ENCODE measurements at regions not wholly inside any gene's neighbourhood (a gene's known extent, or its start where the extent isn't known, plus 50 kb on each side); places are given as distances from the start of the nearest gene placed in this dataset.
A peak's percentile ranks its signal among the peaks of the same experiment; 100 is the strongest.

GRCh38 chr9:105842023-105842644, 147.8 kb downstream of the TMEM38B start:
- H3K4me2 ChIP-seq (ENCODE audit: low read length): no peak overlapping the region
- no peak overlapping the region for H2AFZ ChIP-seq (ENCODE audit: low read length)
- no TSS peak for BruUV-seq (replicated peaks)
- no peaks in the 10 kb centered on the region for H3K27me3 ChIP-seq (ENCODE audit: low read length)
- no peak for ATAC-seq
- no peak overlapping the region for H3K4me3 ChIP-seq (ENCODE audit: low read length)
- TF ChIP-seq CTCF (conservative IDR thresholded peaks at IDR 0.05; ENCODE audit: low read depth, low read length) (peak; percentile 84), EZH2phosphoT487 (IDR thresholded peaks at IDR 0.05; ENCODE audit: borderline replicate concordance, low read length) (no peak)
- peak; percentile 73 for DNase-seq
- no peaks in the 10 kb centered on the region for H3F3A ChIP-seq (ENCODE audit: low read length, unreplicated experiment)
- ChIA-PET POLR2A (ENCODE audit: unreplicated experiment) (no interaction called here), CTCF (interaction anchor here (0.8 to 0.9 kb wide), 2 partner anchors 40 kb away, joined by 3 read pairs; no protein-coding TSS in a partner anchor)
- no peaks in the 10 kb centered on the region for H3K79me2 ChIP-seq (ENCODE audit: low read length)
- no peaks in the 10 kb centered on the region for H3K36me3 ChIP-seq (ENCODE audit: low read depth, low read length)
- intact Hi-C loops (cut with micrococcal nuclease): loop anchor here (1.0 to 5.0 kb wide), 3 partner anchors 39 to 1331 kb away; partner anchors contain the start of gene ZNF462
- H3K9me3 ChIP-seq (ENCODE audit: low read length): no peaks in the 10 kb centered on the region
- H3K9ac ChIP-seq (ENCODE audit: low read length): no peak overlapping the region
- no peak overlapping the region for H3K27ac ChIP-seq (ENCODE audit: low read length)
- no peaks in the 10 kb centered on the region for H3K4me1 ChIP-seq (ENCODE audit: insufficient read depth, low read length)
- no peaks in the 10 kb centered on the region for H3K9me2 ChIP-seq (replicated peaks; ENCODE audit: low read length)
- H4K20me1 ChIP-seq (ENCODE audit: low read length): no peaks in the 10 kb centered on the region

DNA sequence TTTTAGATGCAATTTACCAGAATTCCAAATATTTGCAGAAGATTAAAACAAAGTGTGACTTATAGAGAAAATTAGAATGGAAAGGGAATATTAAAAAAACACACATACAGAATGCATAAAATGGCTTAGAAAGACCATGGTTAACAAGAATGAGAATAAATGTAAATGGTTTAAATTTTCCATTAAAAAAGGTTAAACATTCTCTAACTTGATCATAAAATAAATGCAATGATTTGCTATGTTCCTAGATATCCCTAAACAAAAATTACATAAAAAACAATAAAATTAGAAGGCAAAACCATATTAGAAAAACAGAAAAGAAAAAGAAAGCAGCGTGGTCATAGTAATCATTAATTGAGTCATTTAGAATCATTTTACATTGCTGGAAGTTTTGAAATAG, 152.5 kb downstream of the TMEM38B start:
- TF ChIP-seq EZH2phosphoT487 (IDR thresholded peaks at IDR 0.05; ENCODE audit: borderline replicate concordance, low read length): no peak
- TF ChIP-seq CTCF (conservative IDR thresholded peaks at IDR 0.05; ENCODE audit: low read depth, low read length): no peak
- no peak for TF ChIP-seq EZH2 (IDR thresholded peaks at IDR 0.05; ENCODE audit: low read length, unreplicated experiment)
- Histone ChIP-seq H2AFZ (ENCODE audit: low read length) (no peak overlapping the region), H3K9me3 (ENCODE audit: low read length) (no peaks in the 10 kb centered on the region), H4K20me1 (ENCODE audit: low read length) (no peaks in the 10 kb centered on the region), H3K9me2 (replicated peaks; ENCODE audit: low read length) (no peaks in the 10 kb centered on the region), H3K27me3 (ENCODE audit: low read length) (no peaks in the 10 kb centered on the region), H3K4me3 (ENCODE audit: low read length) (no peak overlapping the region), H3K27ac (ENCODE audit: low read length) (no peak overlapping the region), H3K4me1 (ENCODE audit: insufficient read depth, low read length) (no peaks in the 10 kb centered on the region), H3F3A (ENCODE audit: low read length, unreplicated experiment) (no peaks in the 10 kb centered on the region), H3K4me2 (ENCODE audit: low read length) (no peak overlapping the region), H3K36me3 (ENCODE audit: low read depth, low read length) (no peaks in the 10 kb centered on the region), H3K9ac (ENCODE audit: low read length) (no peak overlapping the region), H3K79me2 (ENCODE audit: low read length) (no peaks in the 10 kb centered on the region)
- intact Hi-C loops (cut with micrococcal nuclease): no loop called here
- no peak for DNase-seq
- ChIA-PET POLR2A (ENCODE audit: unreplicated experiment) (no interaction called here), CTCF (no interaction called here)
- ATAC-seq: no peak
- BruUV-seq (replicated peaks): no TSS peak

GRCh38 chr9:105850852-105851500, 156.6 kb downstream of the TMEM38B start:
- H3K4me1 ChIP-seq (ENCODE audit: insufficient read depth, low read length): no peaks in the 10 kb centered on the region
- no peak overlapping the region for H3K4me2 ChIP-seq (ENCODE audit: low read length)
- no peaks in the 10 kb centered on the region for H3K79me2 ChIP-seq (ENCODE audit: low read length)
- no peaks in the 10 kb centered on the region for H3K27me3 ChIP-seq (ENCODE audit: low read length)
- H3K9ac ChIP-seq (ENCODE audit: low read length): no peak overlapping the region
- DNase-seq (no peak), ATAC-seq (no peak)
- no peak overlapping the region for H2AFZ ChIP-seq (ENCODE audit: low read length)
- H3K36me3 ChIP-seq (ENCODE audit: low read depth, low read length): no peaks in the 10 kb centered on the region
- H3K9me3 ChIP-seq (ENCODE audit: low read length): no peaks in the 10 kb centered on the region
- no peaks in the 10 kb centered on the region for H4K20me1 ChIP-seq (ENCODE audit: low read length)
- H3K27ac ChIP-seq (ENCODE audit: low read length): no peak overlapping the region
- TF ChIP-seq EZH2 (IDR thresholded peaks at IDR 0.05; ENCODE audit: low read length, unreplicated experiment): no peak
- no peak for TF ChIP-seq EZH2phosphoT487 (IDR thresholded peaks at IDR 0.05; ENCODE audit: borderline replicate concordance, low read length)
- no peak for TF ChIP-seq CTCF (conservative IDR thresholded peaks at IDR 0.05; ENCODE audit: low read depth, low read length)
- ChIA-PET CTCF (no interaction called here), POLR2A (ENCODE audit: unreplicated experiment) (no interaction called here)
- BruUV-seq (replicated peaks): no TSS peak
- intact Hi-C loops (cut with micrococcal nuclease): no loop called here
- no peaks in the 10 kb centered on the region for H3K9me2 ChIP-seq (replicated peaks; ENCODE audit: low read length)
- no peak overlapping the region for H3K4me3 ChIP-seq (ENCODE audit: low read length)
- H3F3A ChIP-seq (ENCODE audit: low read length, unreplicated experiment): no peaks in the 10 kb centered on the region
